ENCODE measurements at regions not wholly inside any gene's neighbourhood (a gene's known extent, or its start where the extent isn't known, plus 50 kb on each side); places are given as distances from the start of the nearest gene placed in this dataset.
"Not testable (repeated sequence)": the region's sequence is repeated elsewhere in the genome, so short reads cannot be mapped to it uniquely, and the experiment has no call there.

GRCh38 chr3:160047876-160048275 lies 59.2 kb downstream of the IL12A start:
- CTCF ChIA-PET = no interaction called here
- Mint-ChIP-seq H3K9me3 (peaks cover 4% of the 10 kb centered on the region), H3K4me1 (ENCODE audit: low read depth) (no peaks in the 10 kb centered on the region), H3K36me3 (no peaks in the 10 kb centered on the region), H3K27me3 (peaks cover 1% of the 10 kb centered on the region), H3K4me3 (no peak overlapping the region), H3K27ac (no peak overlapping the region)
- DNase-seq = no peak
- intact Hi-C loops (cut with micrococcal nuclease) = no loop called here
- POLR2A ChIA-PET = no interaction called here

- H3K4me3 Mint-ChIP-seq = no peak overlapping the region
- no peaks in the 10 kb centered on the region for H3K36me3 Mint-ChIP-seq
- H3K4me1 Mint-ChIP-seq (ENCODE audit: low read depth) = no peaks in the 10 kb centered on the region
- peaks cover 3% of the 10 kb centered on the region for H3K27me3 Mint-ChIP-seq
- POLR2A ChIA-PET = no interaction called here
- intact Hi-C loops (cut with micrococcal nuclease) = no loop called here
- no peak for DNase-seq
- no peak overlapping the region for H3K27ac Mint-ChIP-seq
- CTCF ChIA-PET = interaction anchor here (0.6 kb wide), 1 partner anchor 63 kb away, joined by 3 read pairs; no protein-coding TSS in a partner anchor
- no peaks in the 10 kb centered on the region for H3K9me3 Mint-ChIP-seq
These were observed 60.4 kb downstream of the IL12A start for GRCh38 chr3:160049038-160049437.

DNA sequence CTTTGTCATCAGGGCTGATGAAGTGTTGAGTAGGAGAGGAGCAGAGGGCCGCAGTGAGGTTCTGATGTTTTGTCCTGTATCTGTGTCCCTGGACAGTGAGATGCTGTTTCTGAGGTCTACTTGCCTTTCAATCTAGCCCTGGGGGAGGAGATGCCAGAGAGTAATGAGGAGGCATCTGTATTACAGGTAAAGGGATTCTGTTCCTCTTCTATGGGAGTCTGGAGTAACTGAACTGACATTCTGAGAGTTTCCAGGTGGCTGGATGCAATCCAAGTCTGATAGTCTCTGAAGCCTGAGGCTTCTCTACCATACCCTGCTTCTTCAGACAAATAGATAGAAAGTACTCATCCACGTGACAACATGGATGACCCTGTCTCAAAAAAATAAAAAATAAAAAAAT lies 60.9 kb downstream of the IL12A start:
- ChIA-PET CTCF (no interaction called here), POLR2A (no interaction called here)
- intact Hi-C loops (cut with micrococcal nuclease) = no loop called here
- H3K4me1 Mint-ChIP-seq (ENCODE audit: low read depth) = no peaks in the 10 kb centered on the region
- no peak overlapping the region for H3K4me3 Mint-ChIP-seq
- no peaks in the 10 kb centered on the region for H3K36me3 Mint-ChIP-seq
- H3K27me3 Mint-ChIP-seq = peaks cover 3% of the 10 kb centered on the region
- H3K9me3 Mint-ChIP-seq = no peaks in the 10 kb centered on the region
- DNase-seq = no peak
- H3K27ac Mint-ChIP-seq = no peak overlapping the region

- no peak overlapping the region for H3K27ac Mint-ChIP-seq
- H3K4me3 Mint-ChIP-seq = no peak overlapping the region
- intact Hi-C loops (cut with micrococcal nuclease) = no loop called here
- POLR2A ChIA-PET = no interaction called here
- no peaks in the 10 kb centered on the region for H3K9me3 Mint-ChIP-seq
- H3K36me3 Mint-ChIP-seq = no peaks in the 10 kb centered on the region
- no peak for DNase-seq
- H3K4me1 Mint-ChIP-seq (ENCODE audit: low read depth) = no peaks in the 10 kb centered on the region
- CTCF ChIA-PET = no interaction called here
- H3K27me3 Mint-ChIP-seq = peaks cover 3% of the 10 kb centered on the region
These were observed 61.4 kb downstream of the IL12A start for GRCh38 chr3:160049988-160050387.

DNA sequence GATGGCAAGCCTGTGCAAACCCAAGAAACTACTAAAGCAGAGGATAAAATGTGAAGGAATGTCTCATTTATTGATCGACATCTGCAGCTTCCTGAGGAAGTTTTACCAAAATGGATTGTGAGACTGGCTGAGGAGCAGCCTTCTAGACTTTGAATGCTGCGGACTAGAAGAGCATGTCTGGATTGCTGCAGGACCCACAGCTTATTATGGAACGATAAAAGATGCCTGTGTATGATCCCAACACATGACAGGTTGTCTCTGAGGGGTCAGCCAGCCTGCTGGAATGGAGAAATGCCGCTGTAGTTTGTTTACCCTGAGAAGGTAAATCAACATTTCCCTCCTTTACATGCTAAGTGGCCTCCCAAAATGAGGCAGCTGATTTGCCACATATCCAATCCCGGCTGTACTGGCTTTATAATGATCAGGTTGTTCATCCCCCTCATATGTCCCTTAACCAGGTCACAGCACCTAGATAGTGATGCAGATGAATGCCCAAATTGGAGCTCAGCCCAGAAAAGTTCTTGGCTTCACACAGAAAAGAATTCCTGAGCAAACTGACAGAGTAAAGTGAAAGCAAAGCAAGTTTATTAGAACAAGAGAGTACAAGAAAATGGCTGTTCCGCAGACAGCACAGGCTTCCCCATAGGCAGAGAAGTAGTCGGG lies 63.9 kb downstream of the IL12A start:
- Mint-ChIP-seq H3K27me3 (peaks cover 3% of the 10 kb centered on the region), H3K4me3 (no peak overlapping the region), H3K27ac (no peak overlapping the region), H3K4me1 (ENCODE audit: low read depth) (no peaks in the 10 kb centered on the region), H3K9me3 (no peaks in the 10 kb centered on the region), H3K36me3 (no peaks in the 10 kb centered on the region)
- DNase-seq = no peak
- intact Hi-C loops (cut with micrococcal nuclease) = no loop called here
- POLR2A ChIA-PET = no interaction called here
- CTCF ChIA-PET = interaction anchor here (1.1 kb wide), 1 partner anchor 16 kb away, joined by 3 read pairs; no protein-coding TSS in a partner anchor

GRCh38 chr3:160053048-160053391 lies 64.4 kb downstream of the IL12A start:
- Mint-ChIP-seq H3K36me3 (no peaks in the 10 kb centered on the region), H3K27ac (no peak overlapping the region), H3K4me1 (ENCODE audit: low read depth) (no peaks in the 10 kb centered on the region), H3K4me3 (no peak overlapping the region), H3K27me3 (peaks cover 3% of the 10 kb centered on the region), H3K9me3 (no peaks in the 10 kb centered on the region)
- ChIA-PET POLR2A (no interaction called here), CTCF (no interaction called here)
- no peak for DNase-seq
- intact Hi-C loops (cut with micrococcal nuclease) = no loop called here

- H3K9me3 Mint-ChIP-seq; H3K4me3 Mint-ChIP-seq; H3K27ac Mint-ChIP-seq; DNase-seq; POLR2A ChIA-PET; H3K36me3 Mint-ChIP-seq; H3K4me1 Mint-ChIP-seq (ENCODE audit: low read depth); H3K27me3 Mint-ChIP-seq; intact Hi-C loops (cut with micrococcal nuclease); CTCF ChIA-PET: not testable (repeated sequence)
These were observed 66.2 kb downstream of the IL12A start for GRCh38 chr3:160054862-160055261.

GRCh38 chr3:160055659-160056058 lies 67.0 kb downstream of the IL12A start:
- Mint-ChIP-seq H3K4me1 (ENCODE audit: low read depth) (no peaks in the 10 kb centered on the region), H3K27ac (no peak overlapping the region), H3K27me3 (peaks cover 3% of the 10 kb centered on the region), H3K4me3 (no peak overlapping the region), H3K9me3 (no peaks in the 10 kb centered on the region), H3K36me3 (no peaks in the 10 kb centered on the region)
- intact Hi-C loops (cut with micrococcal nuclease) = no loop called here
- POLR2A ChIA-PET = no interaction called here
- no peak for DNase-seq
- CTCF ChIA-PET = interaction anchor here (0.6 kb wide), 1 partner anchor 9 kb away, joined by 3 read pairs; no protein-coding TSS in a partner anchor

DNA sequence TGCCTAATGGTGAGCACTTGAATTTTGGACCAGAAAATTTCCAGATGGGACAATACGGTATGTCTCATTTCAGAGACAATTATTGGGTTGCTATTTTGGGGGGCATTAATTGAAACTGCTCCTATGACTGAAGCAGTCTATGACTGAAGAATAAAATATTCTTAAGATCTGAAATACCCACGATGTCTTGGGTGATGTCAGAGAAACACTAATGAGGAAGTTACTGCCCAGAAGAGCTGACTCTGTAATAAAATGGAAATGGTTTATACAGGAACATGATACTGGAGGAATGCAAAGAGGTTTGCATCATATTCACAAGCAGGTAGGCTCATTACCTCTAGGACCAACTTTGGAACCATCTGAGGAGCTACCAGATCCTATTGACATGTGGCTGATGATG lies 68.7 kb downstream of the IL12A start:
- H3K36me3 Mint-ChIP-seq = no peaks in the 10 kb centered on the region
- no peak overlapping the region for H3K27ac Mint-ChIP-seq
- no peak for DNase-seq
- peaks cover 4% of the 10 kb centered on the region for H3K4me1 Mint-ChIP-seq (ENCODE audit: low read depth)
- intact Hi-C loops (cut with micrococcal nuclease) = no loop called here
- H3K4me3 Mint-ChIP-seq = no peak overlapping the region
- CTCF ChIA-PET = no interaction called here
- POLR2A ChIA-PET = no interaction called here
- H3K27me3 Mint-ChIP-seq = peaks cover 3% of the 10 kb centered on the region
- H3K9me3 Mint-ChIP-seq = peaks cover 3% of the 10 kb centered on the region

DNA sequence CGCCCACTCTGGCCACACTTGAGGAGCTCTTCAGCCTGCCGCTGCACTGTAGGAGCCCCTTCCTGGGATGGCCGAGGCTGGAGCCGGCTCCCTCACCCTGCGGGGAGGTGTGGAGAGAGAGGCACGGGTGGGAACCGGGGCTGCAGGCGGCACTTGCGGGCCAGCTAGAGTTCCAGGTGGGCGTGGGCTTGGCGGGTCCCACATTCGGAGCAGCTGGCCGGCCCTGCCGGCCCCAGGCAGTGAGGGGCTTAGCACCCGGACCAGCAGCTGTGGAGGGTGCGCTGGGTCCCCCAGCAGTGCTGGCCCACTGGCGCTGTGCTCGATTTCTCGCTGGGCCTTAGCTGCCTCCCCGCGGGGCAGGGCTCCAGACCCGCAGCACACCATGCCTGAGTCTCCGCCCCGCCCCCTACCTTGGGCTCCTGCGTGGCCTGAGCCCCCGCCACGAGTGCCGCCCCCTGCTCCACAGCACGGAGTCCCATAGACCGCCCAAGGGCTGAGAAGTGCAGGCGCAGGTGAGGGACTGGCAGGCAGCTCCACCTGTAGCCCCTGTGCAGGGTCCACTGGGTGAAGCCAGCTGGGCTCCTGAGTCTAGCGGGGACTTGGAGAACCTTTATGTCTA lies 71.9 kb downstream of the IL12A start:
- Mint-ChIP-seq H3K4me3 (no peak overlapping the region), H3K9me3 (peaks cover 3% of the 10 kb centered on the region), H3K4me1 (ENCODE audit: low read depth) (peaks cover 4% of the 10 kb centered on the region), H3K27me3 (no peaks in the 10 kb centered on the region), H3K27ac (no peak overlapping the region), H3K36me3 (no peaks in the 10 kb centered on the region)
- CTCF ChIA-PET = interaction anchor here (0.6 kb wide), 1 partner anchor 98 kb away, joined by 3 read pairs; no protein-coding TSS in a partner anchor
- DNase-seq = no peak
- POLR2A ChIA-PET = no interaction called here
- intact Hi-C loops (cut with micrococcal nuclease) = no loop called here

DNA sequence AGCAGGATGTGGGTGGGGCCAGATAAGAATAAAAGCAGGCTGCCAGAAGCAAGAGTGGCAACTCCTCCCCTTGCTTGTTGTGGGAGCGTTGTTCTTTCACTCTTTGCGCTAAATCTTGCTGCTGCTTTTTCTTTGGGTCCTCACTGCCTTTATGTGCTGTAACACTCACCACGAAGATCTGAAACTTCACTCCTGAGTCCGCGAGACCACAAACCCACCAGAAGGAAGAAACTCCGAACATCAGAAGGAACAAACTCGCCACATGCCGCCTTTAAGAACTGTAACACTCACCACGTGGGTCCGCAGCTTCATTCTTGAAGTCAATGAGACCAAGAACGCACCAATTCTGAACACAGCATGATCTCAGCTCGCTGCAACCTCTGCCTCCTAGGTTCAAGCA lies 72.9 kb downstream of the IL12A start:
- Mint-ChIP-seq H3K4me1 (ENCODE audit: low read depth) (peaks cover 4% of the 10 kb centered on the region), H3K4me3 (peak overlapping the region; percentile 23), H3K9me3 (peaks cover 3% of the 10 kb centered on the region), H3K27me3 (no peaks in the 10 kb centered on the region), H3K27ac (no peak overlapping the region), H3K36me3 (no peaks in the 10 kb centered on the region)
- DNase-seq = no peak
- CTCF ChIA-PET = interaction anchor here (0.6 kb wide), 3 partner anchors 221 to 1224 kb away, joined by 3 to 4 read pairs (median 3); no protein-coding TSS in a partner anchor
- intact Hi-C loops (cut with micrococcal nuclease) = no loop called here
- POLR2A ChIA-PET = no interaction called here

- H3K36me3 Mint-ChIP-seq = no peaks in the 10 kb centered on the region
- DNase-seq = no peak
- ChIA-PET CTCF (interaction anchor here (0.5 to 0.6 kb wide), 2 partner anchors 9 to 1269 kb away, joined by 3 read pairs; no protein-coding TSS in a partner anchor), POLR2A (no interaction called here)
- H3K9me3 Mint-ChIP-seq = peaks cover 3% of the 10 kb centered on the region
- H3K4me1 Mint-ChIP-seq (ENCODE audit: low read depth) = peaks cover 4% of the 10 kb centered on the region
- intact Hi-C loops (cut with micrococcal nuclease) = no loop called here
- no peak overlapping the region for H3K27ac Mint-ChIP-seq
- no peak overlapping the region for H3K4me3 Mint-ChIP-seq
- no peaks in the 10 kb centered on the region for H3K27me3 Mint-ChIP-seq
These were observed 76.6 kb downstream of the IL12A start for GRCh38 chr3:160065282-160065681.

DNA sequence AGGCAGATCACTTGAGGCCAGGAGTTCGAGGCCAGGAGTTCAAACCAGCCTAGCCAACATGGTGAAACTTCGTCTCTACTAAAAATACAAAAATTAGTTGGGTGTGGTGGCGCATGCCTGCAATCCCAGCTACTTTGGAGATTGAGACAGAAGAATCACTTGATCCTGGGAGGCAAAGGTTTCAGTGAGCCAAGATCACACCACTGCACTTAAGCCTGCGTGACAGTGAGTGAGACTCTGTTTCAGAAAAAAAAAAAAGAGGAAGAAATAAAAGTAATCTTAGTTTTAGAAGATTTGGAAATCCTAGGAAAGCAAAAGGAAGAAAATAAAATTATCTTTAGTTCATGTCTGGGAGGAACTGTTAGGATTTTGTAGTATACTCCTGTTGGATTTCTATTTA lies 77.2 kb downstream of the IL12A start:
- no peak overlapping the region for H3K27ac Mint-ChIP-seq
- H3K4me3 Mint-ChIP-seq = no peak overlapping the region
- peaks cover 3% of the 10 kb centered on the region for H3K9me3 Mint-ChIP-seq
- CTCF ChIA-PET = interaction anchor here (0.6 kb wide), 1 partner anchor 1270 kb away, joined by 3 read pairs; no protein-coding TSS in a partner anchor
- H3K4me1 Mint-ChIP-seq (ENCODE audit: low read depth) = peaks cover 4% of the 10 kb centered on the region
- H3K27me3 Mint-ChIP-seq = no peaks in the 10 kb centered on the region
- intact Hi-C loops (cut with micrococcal nuclease) = no loop called here
- POLR2A ChIA-PET = no interaction called here
- DNase-seq = no peak
- no peaks in the 10 kb centered on the region for H3K36me3 Mint-ChIP-seq
